B cell (primary cell): ENCODE measurements at regions not wholly inside any gene's neighbourhood (a gene's known extent, or its start where the extent isn't known, plus 50 kb on each side); places are given as distances from the start of the nearest gene placed in this dataset.

ENCODE experiments used
- EZH2 ChIP-seq: IDR thresholded peaks from 2 replicates; pipeline ENCODE4 v1.6.1; 2012; ENCODE audit warnings: borderline replicate concordance, low read depth, mild to moderate bottlenecking, moderate library complexity, low read length; ENCODE audit not compliant: insufficient read depth, poor library complexity, severe bottlenecking
- TF ChIP-seq, protein P1 (sequence below): fragments of 200-600 bp; IDR thresholded peaks from one replicate; pipeline ENCODE4 v1.8.0; 2022; ENCODE audit warnings: antibody characterized with exemption, mild to moderate bottlenecking

DNA sequence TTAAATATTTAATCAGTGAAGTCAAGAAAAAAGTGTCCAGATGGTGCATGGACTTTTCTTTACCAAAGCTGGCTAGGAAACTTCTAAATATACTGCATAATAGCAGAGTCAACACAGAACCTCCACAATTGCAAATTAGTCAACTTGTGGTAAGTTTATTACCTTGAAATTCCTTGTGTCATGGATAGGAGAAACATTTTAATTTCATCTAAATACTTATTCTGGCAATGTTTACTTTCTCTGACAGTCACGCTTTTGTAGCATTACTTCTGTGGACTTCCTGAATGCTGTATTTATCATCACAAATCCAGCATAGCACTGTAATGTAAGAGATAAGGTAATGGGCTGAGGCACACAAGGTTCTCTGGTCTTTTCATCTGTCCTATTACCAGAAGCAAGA is 2266.1 kb downstream of the PCDH7 start:
- TF ChIP-seq EZH2, result no peak
- TF ChIP-seq, protein P1, sequence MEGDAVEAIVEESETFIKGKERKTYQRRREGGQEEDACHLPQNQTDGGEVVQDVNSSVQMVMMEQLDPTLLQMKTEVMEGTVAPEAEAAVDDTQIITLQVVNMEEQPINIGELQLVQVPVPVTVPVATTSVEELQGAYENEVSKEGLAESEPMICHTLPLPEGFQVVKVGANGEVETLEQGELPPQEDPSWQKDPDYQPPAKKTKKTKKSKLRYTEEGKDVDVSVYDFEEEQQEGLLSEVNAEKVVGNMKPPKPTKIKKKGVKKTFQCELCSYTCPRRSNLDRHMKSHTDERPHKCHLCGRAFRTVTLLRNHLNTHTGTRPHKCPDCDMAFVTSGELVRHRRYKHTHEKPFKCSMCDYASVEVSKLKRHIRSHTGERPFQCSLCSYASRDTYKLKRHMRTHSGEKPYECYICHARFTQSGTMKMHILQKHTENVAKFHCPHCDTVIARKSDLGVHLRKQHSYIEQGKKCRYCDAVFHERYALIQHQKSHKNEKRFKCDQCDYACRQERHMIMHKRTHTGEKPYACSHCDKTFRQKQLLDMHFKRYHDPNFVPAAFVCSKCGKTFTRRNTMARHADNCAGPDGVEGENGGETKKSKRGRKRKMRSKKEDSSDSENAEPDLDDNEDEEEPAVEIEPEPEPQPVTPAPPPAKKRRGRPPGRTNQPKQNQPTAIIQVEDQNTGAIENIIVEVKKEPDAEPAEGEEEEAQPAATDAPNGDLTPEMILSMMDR, result no peak
